IPS-NIHi11 (cell line): ENCODE measurements at regions not wholly inside any gene's neighbourhood (a gene's known extent, or its start where the extent isn't known, plus 50 kb on each side); places are given as distances from the start of the nearest gene placed in this dataset.
A peak's percentile ranks its signal among the peaks of the same experiment; 100 is the strongest.
"Not testable (repeated sequence)": the region's sequence is repeated elsewhere in the genome, so short reads cannot be mapped to it uniquely, and the experiment has no call there.

Source experiments
- DNase-seq: peaks from one replicate; pipeline ENCODE4 v3.0.0; 2012; ENCODE audit warnings: mixed read lengths, low spot score

GRCh38 chrY:8151561-8151960 lies 1185.7 kb upstream of the TSPY4 start:
- no peak for DNase-seq

DNA sequence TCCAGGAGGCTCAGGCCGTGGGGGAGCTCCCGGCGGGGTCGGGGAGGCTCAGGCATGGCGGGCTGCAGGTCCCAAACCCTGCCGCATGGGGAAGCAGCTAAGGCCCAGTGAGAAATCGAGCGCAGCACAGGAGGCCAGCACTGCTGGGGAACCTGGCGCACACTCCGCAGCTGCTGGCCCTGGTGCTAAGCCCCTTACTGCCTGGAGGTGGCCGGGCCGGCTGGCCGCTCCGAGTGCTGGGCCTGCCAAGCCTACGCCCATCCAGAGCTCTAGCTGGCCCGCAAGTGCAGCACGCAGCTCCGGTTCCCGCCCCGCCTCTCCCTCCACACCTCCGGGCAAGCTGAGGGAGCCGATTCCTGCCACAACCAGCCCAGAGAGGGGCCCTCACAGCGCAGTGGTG lies 1208.7 kb upstream of the TSPY4 start:
- no peak for DNase-seq

DNA sequence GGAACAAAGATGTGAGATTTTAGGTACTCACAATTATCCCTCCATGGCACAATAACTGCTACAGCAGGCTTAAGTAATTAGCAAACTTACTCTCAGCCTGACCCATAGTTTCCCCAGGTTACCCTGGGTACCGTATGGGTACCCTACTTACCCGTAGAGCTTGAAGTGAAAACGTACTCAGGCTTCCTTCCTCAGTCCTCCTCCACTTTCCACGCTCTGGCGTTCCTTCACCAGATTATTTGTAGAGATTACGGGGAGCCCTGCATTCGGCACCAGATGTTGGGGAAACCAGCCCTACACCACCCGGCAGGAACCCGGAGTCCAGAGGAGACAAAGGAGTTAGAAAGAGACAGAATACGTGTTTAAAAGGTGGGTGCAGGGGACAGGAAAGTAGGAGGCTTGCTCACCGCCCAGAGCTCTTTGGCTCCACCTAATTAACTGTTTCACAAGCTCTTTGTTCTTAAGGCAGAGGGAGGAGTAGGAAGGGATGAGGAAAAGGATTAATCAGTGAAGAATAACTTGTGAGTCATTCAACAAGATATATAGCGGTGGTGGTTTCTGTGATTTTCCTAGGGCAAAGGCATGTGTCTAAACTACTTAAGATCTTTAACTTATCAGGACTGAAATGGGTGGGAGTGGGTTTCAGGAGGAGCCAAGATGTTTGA lies 1211.2 kb upstream of the TSPY4 start:
- no peak for DNase-seq

DNA sequence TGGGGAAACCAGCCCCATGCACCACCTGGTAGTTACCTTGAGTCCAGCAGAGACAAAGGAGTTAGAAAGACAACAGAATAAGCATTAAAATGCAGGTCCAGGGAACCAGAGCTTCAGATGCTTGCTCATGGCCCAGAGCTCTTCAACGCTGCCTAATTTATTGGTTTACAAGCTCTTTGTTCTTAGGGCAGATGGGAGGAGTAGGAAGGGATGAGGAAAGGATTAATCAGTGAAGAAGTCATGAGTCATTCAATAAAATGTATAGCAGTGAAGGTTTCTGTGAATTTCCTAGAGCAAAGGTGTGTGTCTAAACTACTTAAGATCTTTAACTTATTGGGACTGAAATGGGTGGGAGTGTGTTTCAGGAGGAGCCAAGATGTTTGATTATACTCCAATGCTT lies 1210.3 kb upstream of the AMELY start:
- no peak for DNase-seq

DNA sequence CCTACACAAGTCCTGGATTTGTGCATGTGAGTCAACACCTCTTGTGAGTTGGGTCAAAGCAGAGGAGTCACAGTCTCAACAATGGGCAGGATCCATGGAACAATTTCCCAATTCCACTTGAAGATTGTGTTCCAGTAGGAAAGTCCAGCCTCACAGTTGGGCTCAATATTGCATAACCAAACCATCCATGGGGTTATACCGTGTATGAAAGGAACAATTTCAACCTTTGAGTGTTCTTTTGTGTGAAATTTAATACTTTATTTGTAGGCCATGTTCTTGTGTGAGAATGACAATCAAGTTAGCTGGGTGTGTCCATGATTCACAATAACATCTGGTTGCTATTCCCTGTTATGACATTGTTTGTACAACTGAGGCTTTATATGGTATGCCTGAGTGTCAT lies 1182.9 kb upstream of the AMELY start:
- DNase-seq, result no peak

- DNase-seq, result no peak
These were observed 1181.4 kb upstream of the AMELY start for GRCh38 chrY:8092926-8093325.

GRCh38 chrY:8085925-8086324 lies 1174.4 kb upstream of the AMELY start:
- DNase-seq, result no peak

- DNase-seq, result no peak
These were observed 1172.6 kb upstream of the AMELY start for GRCh38 chrY:8084192-8084591.

GRCh38 chrY:8081151-8081550 lies 1169.6 kb upstream of the AMELY start:
- DNase-seq, result no peak

DNA sequence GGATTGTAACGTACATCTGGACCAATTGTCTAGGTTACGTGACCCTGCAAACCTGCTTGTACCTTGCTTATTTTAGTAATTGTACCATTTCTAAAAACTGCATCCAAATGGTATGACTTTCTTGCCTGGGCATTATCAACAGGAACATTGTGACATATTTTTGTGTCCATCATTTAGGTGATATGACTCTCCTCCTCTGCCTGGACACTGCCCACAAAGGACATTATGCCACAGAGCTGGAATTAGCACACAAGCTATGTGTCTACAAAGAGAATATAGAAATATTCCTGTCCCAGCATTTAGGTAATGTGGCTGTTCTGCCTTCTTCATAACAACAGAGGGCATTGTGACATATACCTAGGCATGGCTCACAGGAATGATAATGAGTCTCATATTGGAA lies 1153.7 kb upstream of the AMELY start:
- no peak for DNase-seq

DNA sequence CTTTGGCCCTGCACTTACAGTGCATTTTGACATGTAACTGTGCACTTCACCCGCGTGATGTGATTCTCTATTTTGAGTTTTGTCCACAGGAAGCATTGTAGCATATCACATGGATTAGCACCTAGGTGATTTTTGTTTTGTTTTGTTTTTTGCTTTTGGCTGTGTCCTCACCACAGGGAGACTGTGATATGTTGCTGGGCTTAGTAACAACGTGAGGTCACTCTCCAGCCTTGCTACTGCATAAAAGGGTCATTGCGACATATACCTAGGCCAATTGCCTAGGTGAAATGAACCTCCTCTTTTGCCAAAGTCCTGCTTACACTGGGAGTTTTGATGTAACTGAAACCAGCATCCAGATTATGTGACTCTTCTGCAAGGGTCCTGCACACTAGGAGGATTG lies 1152.9 kb upstream of the AMELY start:
- no peak for DNase-seq

GRCh38 chrY:8063973-8064372 lies 1152.4 kb upstream of the AMELY start:
- no peak for DNase-seq

- DNase-seq, result no peak
These were observed 1147.1 kb upstream of the AMELY start for GRCh38 chrY:8058613-8059012.

- no peak for DNase-seq
These were observed 1139.8 kb upstream of the AMELY start for GRCh38 chrY:8051340-8051739.

GRCh38 chrY:8041238-8041637 lies 1129.7 kb upstream of the AMELY start:
- no peak for DNase-seq

- DNase-seq, result no peak
These were observed 1125.0 kb upstream of the AMELY start for GRCh38 chrY:8036563-8036962.

- no peak for DNase-seq
These were observed 1124.1 kb upstream of the AMELY start for GRCh38 chrY:8035653-8036052.

DNA sequence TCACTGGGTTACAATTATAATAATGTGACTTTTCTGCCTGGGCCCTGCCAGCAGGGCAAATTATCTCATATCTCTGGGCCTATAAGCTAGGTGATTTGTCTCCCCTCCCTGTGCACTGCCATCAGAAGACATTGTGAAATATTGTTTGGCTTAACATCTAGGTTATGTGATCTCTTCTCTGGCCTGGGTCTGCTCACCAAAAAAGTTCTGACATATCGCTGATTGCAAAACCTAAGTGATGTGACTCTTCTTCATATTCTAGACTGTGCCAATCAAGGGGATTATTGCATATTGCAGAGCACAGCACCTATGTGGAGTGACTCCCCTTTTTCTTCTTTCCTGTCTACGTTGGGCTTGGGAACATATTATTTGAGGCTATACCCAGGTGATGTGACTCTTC lies 1123.1 kb upstream of the AMELY start:
- DNase-seq, result no peak

GRCh38 chrY:8033200-8033599 lies 1121.6 kb upstream of the AMELY start:
- no peak for DNase-seq

GRCh38 chrY:8020540-8020939 lies 1109.0 kb upstream of the AMELY start:
- no peak for DNase-seq

DNA sequence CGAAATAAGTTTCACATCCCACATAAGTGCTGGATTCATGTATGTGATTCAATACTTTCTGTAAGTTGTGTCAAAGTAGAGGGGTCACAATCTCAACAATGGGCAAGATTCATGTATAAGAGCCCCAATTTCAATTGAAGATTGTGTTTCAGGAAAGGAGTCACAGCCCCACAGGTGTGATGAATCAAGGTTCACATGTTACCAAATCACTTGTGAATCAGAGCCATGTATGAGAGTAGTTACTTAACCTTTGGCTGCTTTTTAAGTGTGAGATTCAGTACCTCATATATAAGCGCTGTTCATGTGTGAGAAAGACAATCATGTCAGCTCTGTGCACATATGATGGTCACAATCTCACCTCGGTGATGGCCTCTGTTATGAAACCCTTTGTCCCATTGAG lies 1100.0 kb upstream of the AMELY start:
- no peak for DNase-seq

- no peak for DNase-seq
These were observed 1092.6 kb upstream of the AMELY start for GRCh38 chrY:8004196-8004595.

- peak; percentile 0 for DNase-seq
These were observed 1085.2 kb upstream of the AMELY start for GRCh38 chrY:7996726-7997125.

DNA sequence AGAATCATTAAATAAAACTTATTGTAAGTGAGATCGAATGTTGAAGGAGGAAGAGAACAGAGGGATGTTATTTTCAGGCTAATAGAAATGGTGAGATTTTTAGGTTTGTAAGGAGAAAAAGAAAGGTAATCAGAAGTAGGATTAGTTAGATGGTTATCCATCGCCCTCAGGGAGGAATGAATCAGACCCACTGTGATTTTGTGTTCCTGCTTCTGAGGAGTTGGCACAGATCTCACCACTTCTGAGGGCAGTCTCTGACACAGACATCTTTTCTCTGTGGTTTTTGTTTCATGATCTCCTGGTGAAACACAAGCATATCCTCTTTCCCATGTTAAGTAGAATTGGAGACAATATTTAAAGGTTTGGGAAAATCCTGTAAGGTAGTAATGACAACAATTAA lies 1083.2 kb upstream of the AMELY start:
- not testable (repeated sequence) for DNase-seq

- DNase-seq, result no peak
These were observed 1068.2 kb upstream of the AMELY start for GRCh38 chrY:7979770-7980169.
